Chondrocyte (in vitro differentiated cells): ENCODE measurements at regions not wholly inside any gene's neighbourhood (a gene's known extent, or its start where the extent isn't known, plus 50 kb on each side); places are given as distances from the start of the nearest gene placed in this dataset.

ENCODE experiments used
- DNase-seq: peaks from one replicate; pipeline ENCODE4 v3.0.0; 2021; ENCODE audit warnings: mixed read lengths, low spot score
- H3K27ac Mint-ChIP-seq: one replicate; pipeline ENCODE4 v1.8.0; 2021; ENCODE audit warnings: mild to moderate bottlenecking, moderate library complexity, mixed read lengths; ENCODE audit not compliant: unreplicated experiment
- H3K27me3 Mint-ChIP-seq: 2 replicates; pipeline ENCODE4 v1.8.0; 2021; ENCODE audit warnings: low read depth, mixed read lengths
- H3K36me3 Mint-ChIP-seq: 2 replicates; pipeline ENCODE4 v1.8.0; 2021; ENCODE audit warnings: low read depth, mixed read lengths
- H3K4me1 Mint-ChIP-seq: 2 replicates; pipeline ENCODE4 v1.8.0; 2021; ENCODE audit warnings: low read depth, mild to moderate bottlenecking, mixed read lengths
- H3K4me3 Mint-ChIP-seq: one replicate; pipeline ENCODE4 v1.8.0; 2021; ENCODE audit warnings: mild to moderate bottlenecking, moderate library complexity, mixed read lengths; ENCODE audit not compliant: unreplicated experiment
- H3K9me3 Mint-ChIP-seq: 2 replicates; pipeline ENCODE4 v1.8.0; 2021; ENCODE audit warnings: low read depth, mixed read lengths
- CTCF ChIP-seq: fragments of 200-600 bp; sonication (generic); IDR thresholded peaks from 2 replicates; pipeline ENCODE4 v1.5.0; 2021; ENCODE audit warnings: antibody characterized with exemption, mild to moderate bottlenecking, moderate library complexity

GRCh38 chr5:8517456-8517855, 648.5 kb downstream of the MTRR start:
- Mint-ChIP-seq H3K4me3 (no peak overlapping the region), H3K27ac (no peak overlapping the region), H3K36me3 (no peaks in the 10 kb centered on the region), H3K9me3 (no peaks in the 10 kb centered on the region), H3K27me3 (no peaks in the 10 kb centered on the region), H3K4me1 (peaks cover 9% of the 10 kb centered on the region)
- no peak for TF ChIP-seq CTCF
- no peak for DNase-seq

GRCh38 chr5:8520917-8521316, 652.0 kb downstream of the MTRR start:
- H3K4me3 Mint-ChIP-seq, result no peak overlapping the region
- H3K36me3 Mint-ChIP-seq, result no peaks in the 10 kb centered on the region
- H3K27me3 Mint-ChIP-seq, result no peaks in the 10 kb centered on the region
- H3K27ac Mint-ChIP-seq, result no peak overlapping the region
- no peaks in the 10 kb centered on the region for H3K9me3 Mint-ChIP-seq
- H3K4me1 Mint-ChIP-seq, result peaks cover 9% of the 10 kb centered on the region
- no peak for TF ChIP-seq CTCF
- DNase-seq, result no peak

GRCh38 chr5:8521991-8522390, 653.0 kb downstream of the MTRR start:
- Mint-ChIP-seq H3K4me1 (peaks cover 9% of the 10 kb centered on the region), H3K27ac (no peak overlapping the region), H3K4me3 (no peak overlapping the region), H3K36me3 (no peaks in the 10 kb centered on the region), H3K27me3 (no peaks in the 10 kb centered on the region), H3K9me3 (no peaks in the 10 kb centered on the region)
- DNase-seq, result no peak
- no peak for TF ChIP-seq CTCF

- TF ChIP-seq CTCF, result peak; percentile 11
- Mint-ChIP-seq H3K4me3 (no peak overlapping the region), H3K36me3 (no peaks in the 10 kb centered on the region), H3K27me3 (no peaks in the 10 kb centered on the region), H3K9me3 (no peaks in the 10 kb centered on the region), H3K27ac (no peak overlapping the region), H3K4me1 (peaks cover 5% of the 10 kb centered on the region)
- no peak for DNase-seq
These were observed 653.7 kb downstream of the MTRR start for GRCh38 chr5:8522646-8523045.

GRCh38 chr5:8523501-8523900, 654.6 kb downstream of the MTRR start:
- Mint-ChIP-seq H3K27me3 (no peaks in the 10 kb centered on the region), H3K9me3 (no peaks in the 10 kb centered on the region), H3K4me1 (peaks cover 5% of the 10 kb centered on the region), H3K27ac (no peak overlapping the region), H3K36me3 (no peaks in the 10 kb centered on the region), H3K4me3 (no peak overlapping the region)
- DNase-seq, result no peak
- TF ChIP-seq CTCF, result no peak
